RWPE2 (cell line): ENCODE measurements at regions not wholly inside any gene's neighbourhood (a gene's known extent, or its start where the extent isn't known, plus 50 kb on each side); places are given as distances from the start of the nearest gene placed in this dataset.

Experiments
- ATAC-seq: fragments of 200-7000 bp; cut with Tn5 transposase; 3 replicates; pipeline ENCODE4 v1.9.1; 2021; ENCODE audit warnings: low read depth
- DNase-seq: peaks from one replicate; pipeline ENCODE4 v3.0.0-alpha.2; 2020; ENCODE audit warnings: low spot score
- H3K27ac ChIP-seq: fragments of 450-650 bp; 2 replicates; pipeline ENCODE4 v1.5.1; 2017; ENCODE audit warnings: mild to moderate bottlenecking; ENCODE audit not compliant: poor library complexity, severe bottlenecking
- H3K27me3 ChIP-seq: fragments of 250-450 bp; sonication (Bioruptor Pico); 2 replicates; pipeline ENCODE4 v1.5.1; 2021; ENCODE audit warnings: mild to moderate bottlenecking, moderate library complexity; ENCODE audit not compliant: insufficient read depth, poor library complexity, severe bottlenecking
- H3K36me3 ChIP-seq: fragments of 250-450 bp; sonication (Bioruptor Pico); 2 replicates; pipeline ENCODE4 v1.5.1; 2020; ENCODE audit warnings: low read depth, mild to moderate bottlenecking, moderate library complexity
- H3K4me1 ChIP-seq: fragments of 250-450 bp; sonication (Bioruptor Pico); 2 replicates; pipeline ENCODE4 v1.5.1; 2021; ENCODE audit warnings: mild to moderate bottlenecking, moderate library complexity; ENCODE audit not compliant: insufficient read depth, poor library complexity, severe bottlenecking
- H3K4me3 ChIP-seq: fragments of 250-450 bp; sonication (Bioruptor Pico); 2 replicates; pipeline ENCODE4 v1.5.1; 2021; ENCODE audit warnings: mild to moderate bottlenecking, moderate library complexity; ENCODE audit not compliant: severe bottlenecking
- H3K9me3 ChIP-seq: fragments of 250-450 bp; sonication (Bioruptor Pico); 2 replicates; pipeline ENCODE4 v1.5.1; 2021; ENCODE audit warnings: mild to moderate bottlenecking, moderate library complexity; ENCODE audit not compliant: severe bottlenecking
- CTCF ChIP-seq: fragments of 450-650 bp; IDR thresholded peaks from one replicate; pipeline ENCODE4 v1.5.1; 2017; ENCODE audit warnings: mild to moderate bottlenecking, moderate library complexity; ENCODE audit not compliant: poor library complexity, severe bottlenecking

- no peaks in the 10 kb centered on the region for H3K4me1 ChIP-seq
- TF ChIP-seq CTCF = no peak
- H3K27ac ChIP-seq = no peak overlapping the region
- H3K36me3 ChIP-seq = no peaks in the 10 kb centered on the region
- H3K4me3 ChIP-seq = no peak overlapping the region
- ATAC-seq (no peak), DNase-seq (no peak)
- no peaks in the 10 kb centered on the region for H3K27me3 ChIP-seq
- H3K9me3 ChIP-seq = no peaks in the 10 kb centered on the region
Measured at GRCh38 chr16:25426829-25427228, 169.2 kb upstream of the ZKSCAN2 start.

- no peak for DNase-seq
- no peaks in the 10 kb centered on the region for H3K4me1 ChIP-seq
- H3K27me3 ChIP-seq = no peaks in the 10 kb centered on the region
- H3K9me3 ChIP-seq = no peaks in the 10 kb centered on the region
- ATAC-seq = no peak
- H3K4me3 ChIP-seq = no peak overlapping the region
- H3K27ac ChIP-seq = no peak overlapping the region
- no peaks in the 10 kb centered on the region for H3K36me3 ChIP-seq
- no peak for TF ChIP-seq CTCF
Measured at GRCh38 chr16:25419681-25420080, 162.0 kb upstream of the ZKSCAN2 start.

- DNase-seq (no peak), ATAC-seq (no peak)
- Histone ChIP-seq H3K27ac (no peak overlapping the region), H3K27me3 (no peaks in the 10 kb centered on the region), H3K4me3 (no peak overlapping the region), H3K4me1 (no peaks in the 10 kb centered on the region), H3K36me3 (no peaks in the 10 kb centered on the region), H3K9me3 (no peaks in the 10 kb centered on the region)
- TF ChIP-seq CTCF = no peak
Measured at GRCh38 chr16:25419153-25419552, 161.5 kb upstream of the ZKSCAN2 start.

- no peak overlapping the region for H3K4me3 ChIP-seq
- no peaks in the 10 kb centered on the region for H3K9me3 ChIP-seq
- H3K4me1 ChIP-seq = no peaks in the 10 kb centered on the region
- no peaks in the 10 kb centered on the region for H3K27me3 ChIP-seq
- no peaks in the 10 kb centered on the region for H3K36me3 ChIP-seq
- no peak overlapping the region for H3K27ac ChIP-seq
- no peak for TF ChIP-seq CTCF
- DNase-seq (no peak), ATAC-seq (no peak)
Measured at GRCh38 chr16:25416002-25416401, 158.4 kb upstream of the ZKSCAN2 start.

- Histone ChIP-seq H3K27me3 (no peaks in the 10 kb centered on the region), H3K27ac (no peak overlapping the region), H3K9me3 (no peaks in the 10 kb centered on the region), H3K36me3 (no peaks in the 10 kb centered on the region), H3K4me3 (no peak overlapping the region), H3K4me1 (no peaks in the 10 kb centered on the region)
- no peak for TF ChIP-seq CTCF
- DNase-seq (no peak), ATAC-seq (peak; percentile 56)
Measured at GRCh38 chr16:25413975-25414374, 156.3 kb upstream of the ZKSCAN2 start.
